B cell (primary cell): ENCODE measurements at regions not wholly inside any gene's neighbourhood (a gene's known extent, or its start where the extent isn't known, plus 50 kb on each side); places are given as distances from the start of the nearest gene placed in this dataset.

Experiments used
- ATAC-seq: fragments of 200-7000 bp; cut with Tn5 transposase; one replicate; pipeline ENCODE4 v1.10.0; 2021; ENCODE audit warnings: low read depth, mild to moderate bottlenecking, moderate number of reproducible peaks, moderate library complexity
- CTCF ChIA-PET: fragments of 350-600 bp; sonication (Branson Sonifier 250); formaldehyde crosslinking; loops from one replicate; lab custom pipeline; 2021; ENCODE audit warnings: antibody characterized with exemption, inconsistent platforms; lab: Charles Lee
- POLR2A ChIA-PET: fragments of 350-600 bp; sonication (Branson Sonifier 250); formaldehyde crosslinking; loops from one replicate; lab custom pipeline; 2021; ENCODE audit warnings: antibody characterized with exemption; lab: Charles Lee
- DNase-seq: peaks from one replicate; pipeline ENCODE4 v3.0.0; 2013
- H2AFZ ChIP-seq: 2 replicates; pipeline ENCODE4 v1.6.1; 2012; ENCODE audit warnings: mild to moderate bottlenecking, low read depth, low read length; ENCODE audit not compliant: insufficient read depth, poor library complexity, severe bottlenecking
- H3K27ac ChIP-seq, 2 donors: 1 replicate in 1 of 2; 2 replicates in 1 of 2; pipeline ENCODE4 v1.5.1; 2012 to 2013; ENCODE audit warnings: low read length in 2 of 2, mild to moderate bottlenecking in 2 of 2, moderate library complexity in 1 of 2
- H3K27me3 ChIP-seq, 4 experiments: fragments of 200-600 bp in 1 of 4; sonication (generic) in 1 of 4; replicated peaks in 1 of 4; 1 replicate in 2 of 4; 2 replicates in 2 of 4; pipeline versions ENCODE4 v1.6.1 to v1.7.0; 2013 to 2016; ENCODE audit warnings: low read length in 3 of 4, mild to moderate bottlenecking in 2 of 4, mixed read lengths in 1 of 4, moderate library complexity in 1 of 4; ENCODE audit not compliant: insufficient read depth in 4 of 4, control insufficient read depth in 3 of 4; ENCODE audit errors: control extremely low read depth in 1 of 4
- H3K36me3 ChIP-seq, 2 experiments: replicated peaks in 1 of 2; 1 replicate in 1 of 2; 2 replicates in 1 of 2; pipeline versions ENCODE4 v1.6.1 to v1.7.1; 2013; ENCODE audit warnings: low read length in 1 of 2; ENCODE audit not compliant: insufficient read depth in 2 of 2, control insufficient read depth in 1 of 2; ENCODE audit errors: control extremely low read depth in 1 of 2, extremely low read depth in 1 of 2
- H3K4me1 ChIP-seq, 2 donors: fragments of 200-600 bp in 1 of 2; sonication (generic) in 1 of 2; 1 replicate in 1 of 2; 2 replicates in 1 of 2; pipeline versions ENCODE4 v1.5.1 to v1.6.1; 2013 to 2017; ENCODE audit warnings: low read length in 2 of 2; ENCODE audit not compliant: control insufficient read depth in 2 of 2, insufficient read depth in 2 of 2
- H3K4me2 ChIP-seq: replicated peaks from 2 replicates; pipeline ENCODE3; 2012; ENCODE audit warnings: mild to moderate bottlenecking, low read depth, low read length; ENCODE audit not compliant: poor library complexity, severe bottlenecking
- H3K4me3 ChIP-seq, 5 experiments: fragments of 200-600 bp in 1 of 5; sonication (generic) in 1 of 5; 1 replicate in 3 of 5; 2 replicates in 2 of 5; pipeline versions ENCODE4 v1.5.1 to v1.7.0; 2011 to 2016; ENCODE audit warnings: low read length in 4 of 5, mild to moderate bottlenecking in 4 of 5, low read depth in 2 of 5, control low read depth in 1 of 5, moderate library complexity in 1 of 5; ENCODE audit not compliant: insufficient read depth in 1 of 5; ENCODE audit errors: control extremely low read depth in 1 of 5, extremely low read depth in 1 of 5
- H3K79me2 ChIP-seq: fragments of 200-600 bp; sonication (generic); one replicate; pipeline ENCODE4 v1.6.0; 2016; ENCODE audit warnings: low read length; ENCODE audit not compliant: control insufficient read depth, insufficient read depth
- H3K9ac ChIP-seq: fragments of 200-600 bp; sonication (generic); 2 replicates; pipeline ENCODE4 v1.6.1; 2017; ENCODE audit warnings: mild to moderate bottlenecking, low read length, moderate library complexity
- H3K9me3 ChIP-seq, 3 donors: one replicate each; pipeline versions ENCODE4 v1.6.1 to v1.7.1; 2013; ENCODE audit warnings: low read length in 2 of 3; ENCODE audit not compliant: control insufficient read depth in 2 of 3, insufficient read depth in 1 of 3; ENCODE audit errors: control extremely low read depth in 1 of 3
- H4K20me1 ChIP-seq: 2 replicates; pipeline ENCODE4 v1.6.0; 2012; ENCODE audit warnings: mild to moderate bottlenecking, low read length; ENCODE audit not compliant: insufficient read depth, control insufficient read depth, poor library complexity, severe bottlenecking
- H3K27ac Mint-ChIP-seq: one replicate; pipeline ENCODE4 v1.8.0; 2021; ENCODE audit warnings: mixed read lengths
- H3K27me3 Mint-ChIP-seq: one replicate; pipeline ENCODE4 v1.8.0; 2021; ENCODE audit warnings: mixed read lengths
- H3K4me1 Mint-ChIP-seq: one replicate; pipeline ENCODE4 v1.8.0; 2021; ENCODE audit warnings: mixed read lengths
- H3K4me3 Mint-ChIP-seq: one replicate; pipeline ENCODE4 v1.8.0; 2021; ENCODE audit warnings: mixed read lengths
- H3K9me3 Mint-ChIP-seq: one replicate; pipeline ENCODE4 v1.8.0; 2022; ENCODE audit warnings: mixed read lengths; ENCODE audit not compliant: insufficient read depth
- EZH2 ChIP-seq: IDR thresholded peaks from 2 replicates; pipeline ENCODE4 v1.6.1; 2012; ENCODE audit warnings: borderline replicate concordance, low read depth, mild to moderate bottlenecking, moderate library complexity, low read length; ENCODE audit not compliant: insufficient read depth, poor library complexity, severe bottlenecking
- WGBS: methylation state at CpG from one replicate; pipeline ENCODE4 v1.1.5; 2013; ENCODE audit warnings: missing lambda C conversion rate; ENCODE audit not compliant: insufficient coverage; 5-methylcytosine and 5-hydroxymethylcytosine counted together
- intact Hi-C: fragments of 100-400 bp; cut with micrococcal nuclease; formaldehyde crosslinking; loops from one replicate; pipeline ENCODE4 v1.10.0; 2022
- TF ChIP-seq, protein P1 (sequence below): fragments of 200-600 bp; IDR thresholded peaks from one replicate; pipeline ENCODE4 v1.8.0; 2022; ENCODE audit warnings: antibody characterized with exemption, mild to moderate bottlenecking

DNA sequence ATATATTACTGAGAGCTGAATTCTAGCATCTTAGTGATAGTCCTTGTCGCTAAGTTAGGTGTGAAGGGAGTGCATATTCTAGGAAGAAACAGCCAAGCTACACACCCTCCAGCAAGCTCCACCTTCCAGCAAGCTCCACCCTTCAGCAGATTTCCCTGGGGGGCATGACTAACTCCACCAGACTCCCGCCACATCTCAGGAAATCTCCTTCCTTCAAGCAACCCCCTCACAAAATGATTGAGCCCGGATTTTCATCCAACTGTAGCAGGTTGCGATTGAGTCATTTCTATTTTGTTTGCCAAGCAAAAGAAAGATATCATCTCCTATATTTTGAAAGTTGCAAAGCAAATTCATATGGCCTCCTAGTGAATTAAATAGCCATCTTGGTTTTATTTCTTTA is 162.1 kb upstream of the TMTC4 start:
- Mint-ChIP-seq H3K4me1 (no peaks in the 10 kb centered on the region), H3K27me3 (no peaks in the 10 kb centered on the region), H3K27ac (no peak overlapping the region), H3K4me3 (no peak overlapping the region), H3K9me3 (no peaks in the 10 kb centered on the region)
- Histone ChIP-seq H4K20me1 (no peaks in the 10 kb centered on the region), H3K79me2 (no peaks in the 10 kb centered on the region), H3K9ac (no peak overlapping the region), H3K36me3 (no peaks in the 10 kb centered on the region), H2AFZ (no peak overlapping the region), H3K4me2 (no peak overlapping the region), H3K4me1 (no peaks in the 10 kb centered on the region), H3K9me3 (peaks cover 0 to 10% (median 0%) of the 10 kb centered on the region in 3 donors), H3K4me3 (no peak overlapping the region), H3K27ac (no peak overlapping the region), H3K27me3 (no peaks in the 10 kb centered on the region)
- ChIA-PET POLR2A (no interaction called here), CTCF (no interaction called here)
- 80% methylated on average over 1 of the region's 4 CpGs for WGBS
- ATAC-seq (no peak), DNase-seq (no peak)
- intact Hi-C loops = no loop called here
- TF ChIP-seq, protein P1, sequence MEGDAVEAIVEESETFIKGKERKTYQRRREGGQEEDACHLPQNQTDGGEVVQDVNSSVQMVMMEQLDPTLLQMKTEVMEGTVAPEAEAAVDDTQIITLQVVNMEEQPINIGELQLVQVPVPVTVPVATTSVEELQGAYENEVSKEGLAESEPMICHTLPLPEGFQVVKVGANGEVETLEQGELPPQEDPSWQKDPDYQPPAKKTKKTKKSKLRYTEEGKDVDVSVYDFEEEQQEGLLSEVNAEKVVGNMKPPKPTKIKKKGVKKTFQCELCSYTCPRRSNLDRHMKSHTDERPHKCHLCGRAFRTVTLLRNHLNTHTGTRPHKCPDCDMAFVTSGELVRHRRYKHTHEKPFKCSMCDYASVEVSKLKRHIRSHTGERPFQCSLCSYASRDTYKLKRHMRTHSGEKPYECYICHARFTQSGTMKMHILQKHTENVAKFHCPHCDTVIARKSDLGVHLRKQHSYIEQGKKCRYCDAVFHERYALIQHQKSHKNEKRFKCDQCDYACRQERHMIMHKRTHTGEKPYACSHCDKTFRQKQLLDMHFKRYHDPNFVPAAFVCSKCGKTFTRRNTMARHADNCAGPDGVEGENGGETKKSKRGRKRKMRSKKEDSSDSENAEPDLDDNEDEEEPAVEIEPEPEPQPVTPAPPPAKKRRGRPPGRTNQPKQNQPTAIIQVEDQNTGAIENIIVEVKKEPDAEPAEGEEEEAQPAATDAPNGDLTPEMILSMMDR = no peak

DNA sequence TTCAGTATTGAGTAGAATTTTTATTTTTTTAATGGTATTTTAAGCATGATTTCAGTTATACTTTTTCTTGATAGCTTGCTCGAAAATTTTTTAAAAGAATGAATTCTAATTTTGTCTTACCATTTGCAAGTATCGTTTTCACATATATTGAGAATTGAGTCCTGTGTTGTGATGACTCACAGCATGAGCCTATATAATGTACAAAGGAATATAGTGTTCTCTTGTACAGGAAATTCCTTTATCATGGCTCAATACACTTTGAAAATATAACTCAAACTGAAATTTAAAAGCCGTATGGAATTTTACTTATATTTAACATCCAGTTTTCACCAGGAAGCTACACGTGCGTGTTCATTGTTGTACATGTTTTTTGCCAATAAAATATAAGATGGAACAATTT is 161.1 kb upstream of the TMTC4 start:
- no peaks in the 10 kb centered on the region for H3K9me3 Mint-ChIP-seq
- H3K4me3 ChIP-seq = no peak overlapping the region
- no peak for ATAC-seq
- H3K4me3 Mint-ChIP-seq = no peak overlapping the region
- intact Hi-C loops = no loop called here
- no peak for TF ChIP-seq EZH2
- TF ChIP-seq, protein P1 = no peak
- ChIA-PET CTCF (no interaction called here), POLR2A (no interaction called here)
- no peak overlapping the region for H3K9ac ChIP-seq
- no peaks in the 10 kb centered on the region for H3K27me3 ChIP-seq
- no peak overlapping the region for H2AFZ ChIP-seq
- no peaks in the 10 kb centered on the region for H3K36me3 ChIP-seq
- H3K27me3 Mint-ChIP-seq = no peaks in the 10 kb centered on the region
- no peaks in the 10 kb centered on the region for H4K20me1 ChIP-seq
- no peak overlapping the region for H3K27ac ChIP-seq
- no peak overlapping the region for H3K4me2 ChIP-seq
- H3K79me2 ChIP-seq = no peaks in the 10 kb centered on the region
- no peak overlapping the region for H3K27ac Mint-ChIP-seq
- H3K9me3 ChIP-seq = peaks cover 0 to 8% (median 0%) of the 10 kb centered on the region in 3 donors
- H3K4me1 ChIP-seq = no peaks in the 10 kb centered on the region
- DNase-seq = no peak
- WGBS = no CpG with 5 or more reads among the region's 5 CpGs
- H3K4me1 Mint-ChIP-seq = no peaks in the 10 kb centered on the region
